ENCODE measurements at regions not wholly inside any gene's neighbourhood (a gene's known extent, or its start where the extent isn't known, plus 50 kb on each side); places are given as distances from the start of the nearest gene placed in this dataset.
"Not testable (repeated sequence)": the region's sequence is repeated elsewhere in the genome, so short reads cannot be mapped to it uniquely, and the experiment has no call there.

- no peak overlapping the region for H3K4me3 Mint-ChIP-seq (ENCODE audit: unreplicated experiment)
- peaks cover 11% of the 10 kb centered on the region for H3K27me3 Mint-ChIP-seq (ENCODE audit: unreplicated experiment)
- DNase-seq (ENCODE audit: extremely low spot score, unreplicated experiment): no peak
- no peak for TF ChIP-seq CTCF (IDR thresholded peaks at IDR 0.05)
- H3K27ac Mint-ChIP-seq (ENCODE audit: unreplicated experiment): no peak overlapping the region
- H3K36me3 Mint-ChIP-seq (ENCODE audit: unreplicated experiment): no peaks in the 10 kb centered on the region
- H3K9me3 Mint-ChIP-seq (ENCODE audit: unreplicated experiment): no peaks in the 10 kb centered on the region
- H3K4me1 Mint-ChIP-seq (ENCODE audit: unreplicated experiment): peaks cover 20% of the 10 kb centered on the region
These were observed 145.9 kb upstream of the OLIG3 start for GRCh38 chr6:137640086-137640485.

- peak; percentile 86 for DNase-seq (ENCODE audit: extremely low spot score, unreplicated experiment)
- TF ChIP-seq CTCF (IDR thresholded peaks at IDR 0.05): peak; percentile 85
- Mint-ChIP-seq H3K9me3 (ENCODE audit: unreplicated experiment) (no peaks in the 10 kb centered on the region), H3K27ac (ENCODE audit: unreplicated experiment) (no peak overlapping the region), H3K36me3 (ENCODE audit: unreplicated experiment) (no peaks in the 10 kb centered on the region), H3K4me3 (ENCODE audit: unreplicated experiment) (no peak overlapping the region), H3K4me1 (ENCODE audit: unreplicated experiment) (peaks cover 21% of the 10 kb centered on the region), H3K27me3 (ENCODE audit: unreplicated experiment) (peaks cover 11% of the 10 kb centered on the region)
These were observed 147.4 kb upstream of the OLIG3 start for GRCh38 chr6:137641474-137642077.

- H3K27me3 Mint-ChIP-seq (ENCODE audit: unreplicated experiment): peaks cover 13% of the 10 kb centered on the region
- not testable (repeated sequence) for DNase-seq (ENCODE audit: extremely low spot score, unreplicated experiment); H3K36me3 Mint-ChIP-seq (ENCODE audit: unreplicated experiment); H3K4me3 Mint-ChIP-seq (ENCODE audit: unreplicated experiment); H3K27ac Mint-ChIP-seq (ENCODE audit: unreplicated experiment); H3K4me1 Mint-ChIP-seq (ENCODE audit: unreplicated experiment); H3K9me3 Mint-ChIP-seq (ENCODE audit: unreplicated experiment)
These were observed 149.0 kb upstream of the OLIG3 start for GRCh38 chr6:137643210-137643609.

- not testable (repeated sequence) for H3K4me3 Mint-ChIP-seq (ENCODE audit: unreplicated experiment); H3K4me1 Mint-ChIP-seq (ENCODE audit: unreplicated experiment); DNase-seq (ENCODE audit: extremely low spot score, unreplicated experiment); H3K9me3 Mint-ChIP-seq (ENCODE audit: unreplicated experiment); H3K36me3 Mint-ChIP-seq (ENCODE audit: unreplicated experiment); H3K27ac Mint-ChIP-seq (ENCODE audit: unreplicated experiment)
- H3K27me3 Mint-ChIP-seq (ENCODE audit: unreplicated experiment): peaks cover 13% of the 10 kb centered on the region
These were observed 149.4 kb upstream of the OLIG3 start for GRCh38 chr6:137643644-137644043.

- Mint-ChIP-seq H3K4me1 (ENCODE audit: unreplicated experiment) (peaks cover 8% of the 10 kb centered on the region), H3K27ac (ENCODE audit: unreplicated experiment) (no peak overlapping the region), H3K27me3 (ENCODE audit: unreplicated experiment) (peaks cover 16% of the 10 kb centered on the region), H3K9me3 (ENCODE audit: unreplicated experiment) (no peaks in the 10 kb centered on the region), H3K36me3 (ENCODE audit: unreplicated experiment) (no peaks in the 10 kb centered on the region), H3K4me3 (ENCODE audit: unreplicated experiment) (no peak overlapping the region)
- TF ChIP-seq CTCF (IDR thresholded peaks at IDR 0.05): no peak
- DNase-seq (ENCODE audit: extremely low spot score, unreplicated experiment): no peak
These were observed 151.7 kb upstream of the OLIG3 start for GRCh38 chr6:137645850-137646249.

GRCh38 chr6:137646484-137646883, 152.3 kb upstream of the OLIG3 start:
- H3K27me3 Mint-ChIP-seq (ENCODE audit: unreplicated experiment): peaks cover 16% of the 10 kb centered on the region
- no peak overlapping the region for H3K27ac Mint-ChIP-seq (ENCODE audit: unreplicated experiment)
- no peak for DNase-seq (ENCODE audit: extremely low spot score, unreplicated experiment)
- no peaks in the 10 kb centered on the region for H3K9me3 Mint-ChIP-seq (ENCODE audit: unreplicated experiment)
- no peaks in the 10 kb centered on the region for H3K36me3 Mint-ChIP-seq (ENCODE audit: unreplicated experiment)
- no peak for TF ChIP-seq CTCF (IDR thresholded peaks at IDR 0.05)
- peaks cover 8% of the 10 kb centered on the region for H3K4me1 Mint-ChIP-seq (ENCODE audit: unreplicated experiment)
- H3K4me3 Mint-ChIP-seq (ENCODE audit: unreplicated experiment): no peak overlapping the region

Data from osteocyte (in vitro differentiated cells).